Transverse colon (tissue), 4 donors: ENCODE measurements at regions not wholly inside any gene's neighbourhood (a gene's known extent, or its start where the extent isn't known, plus 50 kb on each side); places are given as distances from the start of the nearest gene placed in this dataset.

ENCODE experiments used
- CTCF ChIP-seq, 5 experiments: fragments of 200-600 bp in 3 of 5; fragments of 450-650 bp in 2 of 5; sonication (generic) in 3 of 5; IDR thresholded peaks; 1 replicate in 2 of 5; 2 replicates in 3 of 5; pipeline ENCODE4 v1.5.1; 2016 to 2017; ENCODE audit warnings: antibody characterized with exemption in 5 of 5, inconsistent platforms in 3 of 5, mild to moderate bottlenecking in 2 of 5, moderate library complexity in 1 of 5
- POLR2A ChIP-seq: fragments of 450-650 bp; IDR thresholded peaks from one replicate; pipeline ENCODE4 v1.6.1; 2016; ENCODE audit warnings: antibody characterized with exemption, mild to moderate bottlenecking, moderate library complexity
- POLR2AphosphoS5 ChIP-seq, 3 donors: sonication (generic); formaldehyde crosslinking; IDR thresholded peaks; one replicate each; pipeline ENCODE4 v1.6.1; 2016; ENCODE audit warnings: antibody characterized with exemption in 3 of 3

DNA sequence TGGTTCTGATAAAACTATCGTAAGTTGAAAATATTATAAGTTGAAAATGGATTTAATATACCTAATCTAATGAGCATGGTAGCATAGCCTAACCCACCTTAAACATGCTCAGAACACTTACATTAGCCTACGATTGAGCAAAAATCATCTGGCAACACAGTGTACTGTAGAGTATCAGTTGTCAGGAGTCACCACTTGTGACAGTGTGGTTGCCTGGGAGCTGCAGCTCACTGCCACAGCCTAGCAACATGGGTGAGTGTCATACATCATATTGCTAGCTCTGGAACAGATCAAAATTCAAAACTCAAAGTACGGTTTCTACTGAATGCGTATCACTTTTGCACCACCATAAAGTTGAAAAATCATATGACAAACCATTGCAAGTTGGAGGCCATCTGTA, 203.5 kb downstream of the ATXN7L3B start:
- TF ChIP-seq POLR2AphosphoS5 (IDR thresholded peaks at IDR 0.05), result no peak
- TF ChIP-seq CTCF (IDR thresholded peaks at IDR 0.05), result no peak
- TF ChIP-seq POLR2A, result no peak
